Testis (tissue), 2 donors: ENCODE measurements at regions not wholly inside any gene's neighbourhood (a gene's known extent, or its start where the extent isn't known, plus 50 kb on each side); places are given as distances from the start of the nearest gene placed in this dataset.

Experiments used
- POLR2A ChIP-seq: fragments of 450-650 bp; IDR thresholded peaks from one replicate; pipeline ENCODE4 v1.6.1; 2017; ENCODE audit warnings: antibody characterized with exemption, mild to moderate bottlenecking, moderate library complexity
- TF ChIP-seq, protein P1 (sequence below), 3 experiments: fragments of 450-650 bp in 2 of 3; fragments of 200-600 bp in 1 of 3; sonication (generic) in 1 of 3; IDR thresholded peaks; one replicate each; pipeline ENCODE4 v1.5.1; 2016 to 2019; ENCODE audit warnings: antibody characterized with exemption in 3 of 3, mild to moderate bottlenecking in 2 of 3, moderate library complexity in 1 of 3

- TF ChIP-seq, protein P1, sequence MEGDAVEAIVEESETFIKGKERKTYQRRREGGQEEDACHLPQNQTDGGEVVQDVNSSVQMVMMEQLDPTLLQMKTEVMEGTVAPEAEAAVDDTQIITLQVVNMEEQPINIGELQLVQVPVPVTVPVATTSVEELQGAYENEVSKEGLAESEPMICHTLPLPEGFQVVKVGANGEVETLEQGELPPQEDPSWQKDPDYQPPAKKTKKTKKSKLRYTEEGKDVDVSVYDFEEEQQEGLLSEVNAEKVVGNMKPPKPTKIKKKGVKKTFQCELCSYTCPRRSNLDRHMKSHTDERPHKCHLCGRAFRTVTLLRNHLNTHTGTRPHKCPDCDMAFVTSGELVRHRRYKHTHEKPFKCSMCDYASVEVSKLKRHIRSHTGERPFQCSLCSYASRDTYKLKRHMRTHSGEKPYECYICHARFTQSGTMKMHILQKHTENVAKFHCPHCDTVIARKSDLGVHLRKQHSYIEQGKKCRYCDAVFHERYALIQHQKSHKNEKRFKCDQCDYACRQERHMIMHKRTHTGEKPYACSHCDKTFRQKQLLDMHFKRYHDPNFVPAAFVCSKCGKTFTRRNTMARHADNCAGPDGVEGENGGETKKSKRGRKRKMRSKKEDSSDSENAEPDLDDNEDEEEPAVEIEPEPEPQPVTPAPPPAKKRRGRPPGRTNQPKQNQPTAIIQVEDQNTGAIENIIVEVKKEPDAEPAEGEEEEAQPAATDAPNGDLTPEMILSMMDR (IDR thresholded peaks at IDR 0.05) = no peak
- TF ChIP-seq POLR2A = no peak
Measured at GRCh38 chr18:61706276-61706915, 186.4 kb downstream of the RNF152 start.
